Cerebellar cortex (tissue), 1 donor: ENCODE measurements at regions not wholly inside any gene's neighbourhood (a gene's known extent, or its start where the extent isn't known, plus 50 kb on each side); places are given as distances from the start of the nearest gene placed in this dataset.

Source experiments
- DNase-seq: peaks from one replicate; pipeline ENCODE4 v3.0.0-alpha.2; 2015; ENCODE audit warnings: low spot score

GRCh38 chr3:31142543-31142942 lies 248.1 kb upstream of the GADL1 start:
- DNase-seq = no peak

GRCh38 chr3:31145062-31145461 lies 250.6 kb upstream of the GADL1 start:
- DNase-seq = no peak

GRCh38 chr3:31147550-31147949 lies 253.1 kb upstream of the GADL1 start:
- no peak for DNase-seq

- no peak for DNase-seq
Measured at GRCh38 chr3:31157047-31157694, 262.7 kb upstream of the GADL1 start.

- DNase-seq = no peak
Measured at GRCh38 chr3:31157893-31158620, 263.6 kb upstream of the GADL1 start.

GRCh38 chr3:31159331-31160039 lies 265.0 kb upstream of the GADL1 start:
- DNase-seq = no peak

GRCh38 chr3:31161889-31162288 lies 267.4 kb upstream of the GADL1 start:
- DNase-seq = no peak

GRCh38 chr3:31164381-31164780 lies 269.9 kb upstream of the GADL1 start:
- DNase-seq = no peak

GRCh38 chr3:31165399-31165860 lies 271.0 kb upstream of the GADL1 start:
- no peak for DNase-seq

- DNase-seq = no peak
Measured at GRCh38 chr3:31166249-31166885, 271.9 kb upstream of the GADL1 start.

GRCh38 chr3:31167666-31168065 lies 273.2 kb upstream of the GADL1 start:
- DNase-seq = no peak

- DNase-seq = no peak
Measured at GRCh38 chr3:31170932-31171670, 276.6 kb upstream of the GADL1 start.

GRCh38 chr3:31172336-31172735 lies 277.9 kb upstream of the GADL1 start:
- no peak for DNase-seq

GRCh38 chr3:31173118-31173718 lies 278.8 kb upstream of the GADL1 start:
- DNase-seq = no peak

GRCh38 chr3:31174079-31174478 lies 279.6 kb upstream of the GADL1 start:
- DNase-seq = no peak

- no peak for DNase-seq
Measured at GRCh38 chr3:31176045-31176444, 281.6 kb upstream of the GADL1 start.

- DNase-seq = no peak
Measured at GRCh38 chr3:31178467-31178866, 284.0 kb upstream of the GADL1 start.

GRCh38 chr3:31179768-31180167 lies 285.3 kb upstream of the GADL1 start:
- no peak for DNase-seq

GRCh38 chr3:31180274-31180673 lies 285.8 kb upstream of the GADL1 start:
- no peak for DNase-seq

GRCh38 chr3:31181661-31182060 lies 287.2 kb upstream of the GADL1 start:
- DNase-seq = no peak

GRCh38 chr3:31182661-31183060 lies 288.2 kb upstream of the GADL1 start:
- no peak for DNase-seq
